ENCODE measurements at regions not wholly inside any gene's neighbourhood (a gene's known extent, or its start where the extent isn't known, plus 50 kb on each side); places are given as distances from the start of the nearest gene placed in this dataset.

GRCh38 chr2:207236156-207236935 is 70.6 kb upstream of the KLF7 start:
- peak; percentile 28 for DNase-seq

GRCh38 chr2:207238831-207239701 is 73.3 kb upstream of the KLF7 start:
- peak; percentile 21 for DNase-seq

- no peak for DNase-seq
Measured at GRCh38 chr2:207239754-207240494, 74.2 kb upstream of the KLF7 start.

- no peak for DNase-seq
Measured at GRCh38 chr2:207240649-207241048, 74.9 kb upstream of the KLF7 start.

- DNase-seq: no peak
Measured at GRCh38 chr2:207241198-207241597, 75.5 kb upstream of the KLF7 start.

- no peak for DNase-seq
Measured at GRCh38 chr2:207243601-207244000, 77.9 kb upstream of the KLF7 start.

- DNase-seq: no peak
Measured at GRCh38 chr2:207244971-207245925, 79.5 kb upstream of the KLF7 start.

- no peak for DNase-seq
Measured at GRCh38 chr2:207248702-207249377, 83.1 kb upstream of the KLF7 start.

GRCh38 chr2:207251022-207251421 is 85.3 kb upstream of the KLF7 start:
- no peak for DNase-seq

GRCh38 chr2:207251573-207252192 is 85.9 kb upstream of the KLF7 start:
- no peak for DNase-seq

GRCh38 chr2:207252416-207252815 is 86.7 kb upstream of the KLF7 start:
- DNase-seq: no peak

GRCh38 chr2:207252979-207253645 is 87.4 kb upstream of the KLF7 start:
- no peak for DNase-seq

- DNase-seq: no peak
Measured at GRCh38 chr2:207253666-207254345, 88.1 kb upstream of the KLF7 start.

- no peak for DNase-seq
Measured at GRCh38 chr2:207254591-207255464, 89.1 kb upstream of the KLF7 start.

- no peak for DNase-seq
Measured at GRCh38 chr2:207255565-207256470, 90.1 kb upstream of the KLF7 start.

GRCh38 chr2:207256476-207257207 is 90.9 kb upstream of the KLF7 start:
- no peak for DNase-seq
